AG09309 (cell line): ENCODE measurements at regions not wholly inside any gene's neighbourhood (a gene's known extent, or its start where the extent isn't known, plus 50 kb on each side); places are given as distances from the start of the nearest gene placed in this dataset.

Experiments
- DNase-seq: peaks from one replicate; pipeline ENCODE4 v3.0.0-alpha.2; 2010; ENCODE audit warnings: low read depth
- H3K4me3 ChIP-seq: 2 replicates; pipeline ENCODE4 v1.5.1; 2011; ENCODE audit warnings: mild to moderate bottlenecking, low read depth, low read length, moderate library complexity; ENCODE audit not compliant: control insufficient read depth
- TF ChIP-seq, protein P1 (sequence below): IDR thresholded peaks from 2 replicates; pipeline ENCODE4 v1.5.1; 2011; ENCODE audit warnings: mild to moderate bottlenecking, low read depth, low read length, inconsistent platforms; ENCODE audit not compliant: insufficient read depth, control insufficient read depth; ENCODE audit errors: missing control alignments

DNA sequence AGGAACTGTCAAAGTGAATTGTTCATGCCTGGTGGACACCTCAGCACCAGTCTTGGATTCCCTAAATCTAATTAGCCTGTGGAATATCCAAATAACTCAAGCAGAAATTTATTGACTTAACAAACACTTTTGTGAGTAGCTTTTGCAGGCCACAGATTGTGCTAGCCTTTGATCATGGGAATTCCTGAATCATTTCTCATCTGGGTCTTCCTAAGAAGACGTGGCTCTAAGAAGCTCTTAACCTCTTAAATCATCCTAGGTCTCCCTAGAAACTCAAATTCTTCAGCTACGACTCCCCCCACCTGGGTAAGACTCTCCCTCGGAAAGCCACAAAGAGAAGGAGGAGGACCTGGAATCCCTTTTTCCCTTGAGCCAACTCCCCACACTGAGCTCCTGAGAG lies 53.8 kb upstream of the PSEN2 start:
- TF ChIP-seq, protein P1, sequence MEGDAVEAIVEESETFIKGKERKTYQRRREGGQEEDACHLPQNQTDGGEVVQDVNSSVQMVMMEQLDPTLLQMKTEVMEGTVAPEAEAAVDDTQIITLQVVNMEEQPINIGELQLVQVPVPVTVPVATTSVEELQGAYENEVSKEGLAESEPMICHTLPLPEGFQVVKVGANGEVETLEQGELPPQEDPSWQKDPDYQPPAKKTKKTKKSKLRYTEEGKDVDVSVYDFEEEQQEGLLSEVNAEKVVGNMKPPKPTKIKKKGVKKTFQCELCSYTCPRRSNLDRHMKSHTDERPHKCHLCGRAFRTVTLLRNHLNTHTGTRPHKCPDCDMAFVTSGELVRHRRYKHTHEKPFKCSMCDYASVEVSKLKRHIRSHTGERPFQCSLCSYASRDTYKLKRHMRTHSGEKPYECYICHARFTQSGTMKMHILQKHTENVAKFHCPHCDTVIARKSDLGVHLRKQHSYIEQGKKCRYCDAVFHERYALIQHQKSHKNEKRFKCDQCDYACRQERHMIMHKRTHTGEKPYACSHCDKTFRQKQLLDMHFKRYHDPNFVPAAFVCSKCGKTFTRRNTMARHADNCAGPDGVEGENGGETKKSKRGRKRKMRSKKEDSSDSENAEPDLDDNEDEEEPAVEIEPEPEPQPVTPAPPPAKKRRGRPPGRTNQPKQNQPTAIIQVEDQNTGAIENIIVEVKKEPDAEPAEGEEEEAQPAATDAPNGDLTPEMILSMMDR, result no peak
- H3K4me3 ChIP-seq, result no peak overlapping the region
- no peak for DNase-seq

- H3K4me3 ChIP-seq, result no peak overlapping the region
- TF ChIP-seq, protein P1, result no peak
- DNase-seq, result peak; percentile 48
Measured at GRCh38 chr1:226814751-226815537, 55.5 kb upstream of the PSEN2 start.

DNA sequence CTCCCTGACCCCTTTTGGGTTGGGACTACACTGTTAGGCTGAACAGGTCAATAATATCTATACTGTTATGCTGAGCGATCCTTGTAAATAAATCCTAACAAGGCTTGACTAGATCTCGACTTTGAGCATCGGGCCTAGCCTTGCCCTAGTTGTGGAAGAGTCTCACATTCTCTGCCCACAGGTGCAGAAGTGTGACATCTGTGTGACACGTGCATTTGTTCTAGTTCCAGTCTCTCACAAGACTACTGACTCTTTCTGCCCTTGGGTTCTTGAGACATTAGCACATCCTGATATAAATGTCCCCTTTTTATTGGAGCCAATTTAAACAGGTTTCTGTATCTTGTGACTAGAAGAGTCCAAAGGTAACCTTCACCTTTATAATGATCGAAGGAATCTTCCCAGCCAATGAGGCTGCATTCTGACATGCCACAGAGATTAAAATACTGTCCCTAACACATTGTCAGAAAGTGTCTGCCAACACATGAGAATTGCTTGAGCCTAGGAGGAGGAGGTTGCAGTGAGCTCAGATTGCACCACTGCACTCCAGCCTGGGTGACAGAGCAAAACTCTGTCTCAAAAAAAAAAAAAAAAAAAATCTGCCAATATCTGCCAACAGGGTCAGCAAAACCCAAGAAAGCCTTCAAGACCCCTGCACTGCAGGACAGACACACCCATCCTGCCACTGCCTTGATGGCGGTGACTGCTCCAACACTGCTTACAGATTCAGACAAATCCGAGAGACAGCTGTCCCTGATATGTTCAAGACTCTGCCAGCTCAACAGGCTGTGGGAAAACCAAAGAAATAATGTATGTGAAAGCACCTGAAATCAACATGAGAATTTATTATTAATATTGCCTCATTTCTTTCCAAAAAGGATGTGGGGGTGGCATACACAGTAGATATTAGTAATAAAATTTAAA lies 56.5 kb upstream of the PSEN2 start:
- TF ChIP-seq, protein P1, result no peak
- H3K4me3 ChIP-seq, result no peak overlapping the region
- DNase-seq, result no peak

DNA sequence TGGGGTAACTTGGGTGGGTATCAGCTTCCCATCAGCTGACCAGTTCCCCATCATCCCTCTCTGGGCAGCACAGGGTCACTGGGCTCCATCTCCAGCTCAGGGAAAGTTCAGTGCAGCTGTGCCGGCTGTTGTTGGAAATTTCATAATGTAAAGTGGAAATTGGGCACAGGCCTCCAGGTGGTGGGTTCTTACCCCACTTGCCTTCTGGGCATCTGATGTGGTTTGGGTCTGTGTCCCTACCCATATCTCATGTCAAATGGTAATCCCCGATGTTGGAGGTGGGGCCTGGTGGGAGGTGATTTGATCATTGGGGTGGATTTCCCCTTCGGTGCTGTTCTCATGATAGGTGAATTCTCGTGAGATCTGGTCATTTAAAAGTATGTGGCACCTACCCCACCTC lies 59.7 kb upstream of the PSEN2 start:
- no peak for DNase-seq
- no peak overlapping the region for H3K4me3 ChIP-seq
- TF ChIP-seq, protein P1, result no peak

DNA sequence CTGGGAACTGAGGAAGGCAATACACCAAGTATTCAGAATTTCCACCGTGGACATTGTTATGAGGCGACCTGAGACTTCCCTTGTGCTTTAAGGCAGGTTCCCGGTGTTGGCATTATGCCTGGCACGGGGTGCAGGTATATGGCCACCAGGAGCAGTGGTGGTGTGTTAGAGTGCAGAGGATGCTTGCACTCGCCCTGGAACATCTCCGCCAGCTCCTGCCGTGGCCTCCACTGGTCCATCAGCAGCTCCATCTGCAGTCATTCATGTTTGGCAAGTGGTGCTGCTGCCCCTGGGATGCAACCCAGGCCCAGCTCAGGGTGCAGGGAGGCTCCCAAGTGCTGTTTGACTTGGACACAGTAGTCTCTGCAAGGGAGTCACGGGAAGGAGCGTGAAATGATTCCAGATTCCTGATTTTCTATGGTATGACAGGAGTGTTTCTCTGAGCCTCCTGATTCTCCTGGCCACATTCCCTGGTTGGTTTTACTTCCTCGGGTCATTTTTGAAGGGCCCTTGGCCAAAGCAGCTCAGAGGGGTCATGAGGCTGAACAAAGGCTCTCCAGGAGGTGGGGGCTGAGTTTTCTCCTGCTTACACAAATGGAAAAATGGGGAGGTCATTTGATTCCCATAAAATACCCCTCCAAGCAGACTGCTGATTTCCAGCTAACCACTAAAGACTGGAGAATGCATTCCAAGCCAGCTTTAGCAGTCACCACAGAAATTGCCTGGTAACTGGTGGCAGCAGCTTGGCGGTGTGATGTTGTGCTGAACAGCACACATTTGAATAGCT lies 60.4 kb upstream of the PSEN2 start:
- TF ChIP-seq, protein P1, result no peak
- H3K4me3 ChIP-seq, result no peak overlapping the region
- no peak for DNase-seq

DNA sequence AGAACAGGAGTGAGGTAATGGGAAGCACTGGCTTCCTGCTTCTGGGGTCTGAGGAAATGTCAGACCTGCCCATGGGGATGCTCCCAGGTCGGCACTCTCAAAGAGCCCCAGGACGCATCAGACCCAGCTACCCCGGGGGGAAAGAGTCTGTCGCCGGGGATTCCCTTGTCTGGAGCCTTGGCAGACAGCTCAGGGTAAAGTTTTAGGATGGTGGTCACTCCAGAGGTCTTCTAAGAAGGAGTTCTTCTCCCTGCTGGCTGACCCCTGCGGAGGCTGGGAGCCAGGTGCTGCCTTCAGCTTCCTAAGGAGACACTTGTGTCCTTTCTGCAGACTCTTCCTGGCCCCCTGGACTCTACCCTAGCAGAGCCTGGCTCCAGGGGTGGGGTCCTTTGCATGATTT lies 61.9 kb upstream of the PSEN2 start:
- no peak overlapping the region for H3K4me3 ChIP-seq
- DNase-seq, result no peak
- TF ChIP-seq, protein P1, result no peak
